ENCODE measurements at regions not wholly inside any gene's neighbourhood (a gene's known extent, or its start where the extent isn't known, plus 50 kb on each side); places are given as distances from the start of the nearest gene placed in this dataset.

- no peak for DNase-seq (ENCODE audit: low spot score)
Observed at GRCh38 chr12:13841358-13841757, 140.0 kb downstream of the GRIN2B start.

GRCh38 chr12:13839365-13840336, 141.8 kb downstream of the GRIN2B start:
- no peak for DNase-seq (ENCODE audit: low spot score)

- no peak for DNase-seq (ENCODE audit: low spot score)
Observed at GRCh38 chr12:13836099-13836498, 145.3 kb downstream of the GRIN2B start.

GRCh38 chr12:13835652-13836051, 145.8 kb downstream of the GRIN2B start:
- no peak for DNase-seq (ENCODE audit: low spot score)

GRCh38 chr12:13834241-13834640, 147.2 kb downstream of the GRIN2B start:
- DNase-seq (ENCODE audit: low spot score): no peak

GRCh38 chr12:13817131-13817530, 164.3 kb downstream of the GRIN2B start:
- DNase-seq (ENCODE audit: low spot score): no peak

GRCh38 chr12:13816394-13816793, 165.0 kb downstream of the GRIN2B start:
- DNase-seq (ENCODE audit: low spot score): no peak

GRCh38 chr12:13812168-13812567, 169.2 kb downstream of the GRIN2B start:
- no peak for DNase-seq (ENCODE audit: low spot score)

GRCh38 chr12:13811061-13811460, 170.3 kb downstream of the GRIN2B start:
- no peak for DNase-seq (ENCODE audit: low spot score)

- DNase-seq (ENCODE audit: low spot score): no peak
Observed at GRCh38 chr12:13805041-13805440, 176.4 kb downstream of the GRIN2B start.

- DNase-seq (ENCODE audit: low spot score): no peak
Observed at GRCh38 chr12:13801543-13801942, 179.9 kb downstream of the GRIN2B start.

- no peak for DNase-seq (ENCODE audit: low spot score)
Observed at GRCh38 chr12:13799574-13799973, 181.8 kb downstream of the GRIN2B start.

- DNase-seq (ENCODE audit: low spot score): no peak
Observed at GRCh38 chr12:13798162-13798561, 183.2 kb downstream of the GRIN2B start.

GRCh38 chr12:13794706-13795105, 186.7 kb downstream of the GRIN2B start:
- no peak for DNase-seq (ENCODE audit: low spot score)

GRCh38 chr12:13790317-13790716, 191.1 kb downstream of the GRIN2B start:
- DNase-seq (ENCODE audit: low spot score): no peak

GRCh38 chr12:13788626-13789025, 192.8 kb downstream of the GRIN2B start:
- DNase-seq (ENCODE audit: low spot score): no peak

- DNase-seq (ENCODE audit: low spot score): no peak
Observed at GRCh38 chr12:13786646-13787045, 194.8 kb downstream of the GRIN2B start.

- DNase-seq (ENCODE audit: low spot score): no peak
Observed at GRCh38 chr12:13784504-13784903, 196.9 kb downstream of the GRIN2B start.

- no peak for DNase-seq (ENCODE audit: low spot score)
Observed at GRCh38 chr12:13780453-13780852, 200.9 kb downstream of the GRIN2B start.

GRCh38 chr12:13777374-13777773, 204.0 kb downstream of the GRIN2B start:
- DNase-seq (ENCODE audit: low spot score): no peak

- no peak for DNase-seq (ENCODE audit: low spot score)
Observed at GRCh38 chr12:13772264-13772663, 209.1 kb downstream of the GRIN2B start.

- DNase-seq (ENCODE audit: low spot score): no peak
Observed at GRCh38 chr12:13770576-13770975, 210.8 kb downstream of the GRIN2B start.

- no peak for DNase-seq (ENCODE audit: low spot score)
Observed at GRCh38 chr12:13769966-13770365, 211.4 kb downstream of the GRIN2B start.

GRCh38 chr12:13769273-13769672, 212.1 kb downstream of the GRIN2B start:
- DNase-seq (ENCODE audit: low spot score): no peak
